Liver (tissue), 3 donors: ENCODE measurements at regions not wholly inside any gene's neighbourhood (a gene's known extent, or its start where the extent isn't known, plus 50 kb on each side); places are given as distances from the start of the nearest gene placed in this dataset.

Source experiments
- CTCF ChIP-seq: fragments of 150-350 bp; IDR thresholded peaks from 2 replicates; pipeline ENCODE4 v1.5.1; 2017; ENCODE audit warnings: improper control_type of control experiment, low read depth, low read length; ENCODE audit not compliant: missing input control
- EGR1 ChIP-seq, 2 donors: IDR thresholded peaks; 2 replicates each; pipeline ENCODE4 v1.6.1; 2016 to 2018; ENCODE audit warnings: antibody characterized with exemption in 2 of 2, low read depth in 2 of 2
- JUND ChIP-seq, 2 donors: IDR thresholded peaks; 2 replicates each; pipeline ENCODE4 v1.6.1; 2016; ENCODE audit warnings: antibody characterized with exemption in 2 of 2
- MAX ChIP-seq: IDR thresholded peaks from 2 replicates; pipeline ENCODE4 v1.6.1; 2016; ENCODE audit warnings: antibody characterized with exemption
- REST ChIP-seq: IDR thresholded peaks from 2 replicates; pipeline ENCODE4 v1.6.1; 2016; ENCODE audit warnings: antibody characterized with exemption, mild to moderate bottlenecking
- TAF1 ChIP-seq: conservative IDR thresholded peaks from 2 replicates; pipeline ENCODE4 v1.6.1; 2016; ENCODE audit warnings: antibody characterized with exemption, mild to moderate bottlenecking
- donor health status: healthy.
- donor health status: healthy.

GRCh38 chr15:96593735-96594134 lies 263.2 kb downstream of the NR2F2 start:
- TF ChIP-seq CTCF = no peak
- TF ChIP-seq TAF1 = no peak
- TF ChIP-seq EGR1 (IDR thresholded peaks at IDR 0.05; ENCODE audit: low read depth in 2 of 2) = no peak
- no peak for TF ChIP-seq REST
- no peak for TF ChIP-seq JUND (IDR thresholded peaks at IDR 0.05)
- no peak for TF ChIP-seq MAX
